ENCODE measurements at regions not wholly inside any gene's neighbourhood (a gene's known extent, or its start where the extent isn't known, plus 50 kb on each side); places are given as distances from the start of the nearest gene placed in this dataset.

GRCh38 chr16:76926595-76926994 is 264.4 kb upstream of the MON1B start:
- no peak for DNase-seq (ENCODE audit: low spot score in 2 of 2, unreplicated experiment in 2 of 2)
- Mint-ChIP-seq H3K9me3 (peaks cover 21% of the 10 kb centered on the region), H3K36me3 (no peaks in the 10 kb centered on the region), H3K4me3 (no peak overlapping the region), H3K27me3 (ENCODE audit: low read depth) (no peaks in the 10 kb centered on the region), H3K4me1 (peaks cover 4% of the 10 kb centered on the region), H3K27ac (no peak overlapping the region)
- TF ChIP-seq CTCF (IDR thresholded peaks at IDR 0.05; ENCODE audit: unreplicated experiment): no peak

GRCh38 chr16:76931186-76931585 is 259.8 kb upstream of the MON1B start:
- no peaks in the 10 kb centered on the region for H3K36me3 Mint-ChIP-seq
- no peak for TF ChIP-seq CTCF (IDR thresholded peaks at IDR 0.05; ENCODE audit: unreplicated experiment)
- H3K4me3 Mint-ChIP-seq: no peak overlapping the region
- DNase-seq (ENCODE audit: low spot score in 2 of 2, unreplicated experiment in 2 of 2): no peak
- peaks cover 2% of the 10 kb centered on the region for H3K27me3 Mint-ChIP-seq (ENCODE audit: low read depth)
- no peak overlapping the region for H3K27ac Mint-ChIP-seq
- H3K9me3 Mint-ChIP-seq: peaks cover 6% of the 10 kb centered on the region
- peaks cover 4% of the 10 kb centered on the region for H3K4me1 Mint-ChIP-seq

- TF ChIP-seq CTCF (IDR thresholded peaks at IDR 0.05; ENCODE audit: unreplicated experiment): no peak
- H3K9me3 Mint-ChIP-seq: peaks cover 7% of the 10 kb centered on the region
- peaks cover 4% of the 10 kb centered on the region for H3K27me3 Mint-ChIP-seq (ENCODE audit: low read depth)
- no peaks in the 10 kb centered on the region for H3K36me3 Mint-ChIP-seq
- no peak overlapping the region for H3K27ac Mint-ChIP-seq
- H3K4me3 Mint-ChIP-seq: no peak overlapping the region
- no peak for DNase-seq (ENCODE audit: low spot score in 2 of 2, unreplicated experiment in 2 of 2)
- H3K4me1 Mint-ChIP-seq: peaks cover 4% of the 10 kb centered on the region
Observed at GRCh38 chr16:76932541-76933211, 258.3 kb upstream of the MON1B start.

- no peaks in the 10 kb centered on the region for H3K36me3 Mint-ChIP-seq
- peaks cover 12% of the 10 kb centered on the region for H3K4me1 Mint-ChIP-seq
- no peak for TF ChIP-seq CTCF (IDR thresholded peaks at IDR 0.05; ENCODE audit: unreplicated experiment)
- H3K9me3 Mint-ChIP-seq: peaks cover 12% of the 10 kb centered on the region
- peaks cover 19% of the 10 kb centered on the region for H3K27me3 Mint-ChIP-seq (ENCODE audit: low read depth)
- H3K4me3 Mint-ChIP-seq: no peak overlapping the region
- no peak overlapping the region for H3K27ac Mint-ChIP-seq
- no peak for DNase-seq (ENCODE audit: low spot score in 2 of 2, unreplicated experiment in 2 of 2)
Observed at GRCh38 chr16:76940251-76940650, 250.7 kb upstream of the MON1B start.

GRCh38 chr16:76941113-76941512 is 249.9 kb upstream of the MON1B start:
- DNase-seq (ENCODE audit: low spot score in 2 of 2, unreplicated experiment in 2 of 2): no peak
- Mint-ChIP-seq H3K4me1 (peaks cover 12% of the 10 kb centered on the region), H3K27ac (no peak overlapping the region), H3K36me3 (no peaks in the 10 kb centered on the region), H3K9me3 (peaks cover 6% of the 10 kb centered on the region), H3K4me3 (no peak overlapping the region), H3K27me3 (ENCODE audit: low read depth) (peaks cover 21% of the 10 kb centered on the region)
- TF ChIP-seq CTCF (IDR thresholded peaks at IDR 0.05; ENCODE audit: unreplicated experiment): no peak

- H3K4me3 Mint-ChIP-seq: no peak overlapping the region
- peaks cover 16% of the 10 kb centered on the region for H3K4me1 Mint-ChIP-seq
- H3K27ac Mint-ChIP-seq: no peak overlapping the region
- DNase-seq (ENCODE audit: low spot score in 2 of 2, unreplicated experiment in 2 of 2): no peak
- no peak for TF ChIP-seq CTCF (IDR thresholded peaks at IDR 0.05; ENCODE audit: unreplicated experiment)
- H3K36me3 Mint-ChIP-seq: no peaks in the 10 kb centered on the region
- H3K9me3 Mint-ChIP-seq: peaks cover 5% of the 10 kb centered on the region
- peaks cover 22% of the 10 kb centered on the region for H3K27me3 Mint-ChIP-seq (ENCODE audit: low read depth)
Observed at GRCh38 chr16:76942089-76942488, 248.9 kb upstream of the MON1B start.

Measured in mesothelial cell of epicardium (in vitro differentiated cells).